ENCODE measurements at regions not wholly inside any gene's neighbourhood (a gene's known extent, or its start where the extent isn't known, plus 50 kb on each side); places are given as distances from the start of the nearest gene placed in this dataset.
"Not testable (repeated sequence)": the region's sequence is repeated elsewhere in the genome, so short reads cannot be mapped to it uniquely, and the experiment has no call there.

GRCh38 chr6:144365271-144365670, 80.1 kb downstream of the UTRN start:
- Histone ChIP-seq H3K27ac (ENCODE audit: low read depth, low read length) (no peak overlapping the region), H3K36me3 (ENCODE audit: control insufficient read depth, low read length) (no peaks in the 10 kb centered on the region), H3F3A (ENCODE audit: control insufficient read depth, insufficient read depth) (no peaks in the 10 kb centered on the region), H3K4me2 (ENCODE audit: low read length) (no peak overlapping the region), H4K20me1 (ENCODE audit: control insufficient read depth, insufficient read depth, low read depth, low read length) (no peaks in the 10 kb centered on the region), H3K27me3 (ENCODE audit: control insufficient read depth, low read length) (no peaks in the 10 kb centered on the region), H3K9me2 (replicated peaks; ENCODE audit: control insufficient read depth, low read length) (no peaks in the 10 kb centered on the region), H3K4me3 (ENCODE audit: low read length) (no peak overlapping the region), H3K4me1 (ENCODE audit: control insufficient read depth, low read length) (no peaks in the 10 kb centered on the region), H3K79me2 (ENCODE audit: control insufficient read depth, low read length) (no peaks in the 10 kb centered on the region), H3K9me3 (ENCODE audit: control insufficient read depth, insufficient read depth, low read length) (no peaks in the 10 kb centered on the region)
- no peak for TF ChIP-seq EZH2phosphoT487 (IDR thresholded peaks at IDR 0.05; ENCODE audit: borderline replicate concordance, low read length)
- TF ChIP-seq CTCF (IDR thresholded peaks at IDR 0.05; ENCODE audit: low read depth, low read length, poor library complexity, severe bottlenecking), result no peak

GRCh38 chr6:144369696-144370095, 84.6 kb downstream of the UTRN start:
- not testable (repeated sequence) for H4K20me1 ChIP-seq (ENCODE audit: control insufficient read depth, insufficient read depth, low read depth, low read length); H3K27me3 ChIP-seq (ENCODE audit: control insufficient read depth, low read length); H3K4me3 ChIP-seq (ENCODE audit: low read length); H3K79me2 ChIP-seq (ENCODE audit: control insufficient read depth, low read length); H3K27ac ChIP-seq (ENCODE audit: low read depth, low read length); H3K36me3 ChIP-seq (ENCODE audit: control insufficient read depth, low read length); H3K4me1 ChIP-seq (ENCODE audit: control insufficient read depth, low read length); H3K9me2 ChIP-seq (replicated peaks; ENCODE audit: control insufficient read depth, low read length); H3F3A ChIP-seq (ENCODE audit: control insufficient read depth, insufficient read depth); H3K9me3 ChIP-seq (ENCODE audit: control insufficient read depth, insufficient read depth, low read length); H3K4me2 ChIP-seq (ENCODE audit: low read length)

GRCh38 chr6:144372116-144372515, 87.0 kb downstream of the UTRN start:
- Histone ChIP-seq H3K4me3 (ENCODE audit: low read length) (no peak overlapping the region), H3K4me1 (ENCODE audit: control insufficient read depth, low read length) (no peaks in the 10 kb centered on the region), H3F3A (ENCODE audit: control insufficient read depth, insufficient read depth) (no peaks in the 10 kb centered on the region), H3K4me2 (ENCODE audit: low read length) (no peak overlapping the region), H3K79me2 (ENCODE audit: control insufficient read depth, low read length) (no peaks in the 10 kb centered on the region), H4K20me1 (ENCODE audit: control insufficient read depth, insufficient read depth, low read depth, low read length) (no peaks in the 10 kb centered on the region), H3K9me3 (ENCODE audit: control insufficient read depth, insufficient read depth, low read length) (no peaks in the 10 kb centered on the region), H3K36me3 (ENCODE audit: control insufficient read depth, low read length) (no peaks in the 10 kb centered on the region), H3K9me2 (replicated peaks; ENCODE audit: control insufficient read depth, low read length) (no peaks in the 10 kb centered on the region), H3K27ac (ENCODE audit: low read depth, low read length) (no peak overlapping the region), H3K27me3 (ENCODE audit: control insufficient read depth, low read length) (no peaks in the 10 kb centered on the region)
- TF ChIP-seq CTCF (IDR thresholded peaks at IDR 0.05; ENCODE audit: low read depth, low read length, poor library complexity, severe bottlenecking) (no peak), EZH2phosphoT487 (IDR thresholded peaks at IDR 0.05; ENCODE audit: borderline replicate concordance, low read length) (no peak)

- Histone ChIP-seq H3K4me1 (ENCODE audit: control insufficient read depth, low read length) (no peaks in the 10 kb centered on the region), H3K9me2 (replicated peaks; ENCODE audit: control insufficient read depth, low read length) (no peaks in the 10 kb centered on the region), H3K4me2 (ENCODE audit: low read length) (no peak overlapping the region), H3K27me3 (ENCODE audit: control insufficient read depth, low read length) (no peaks in the 10 kb centered on the region), H3K4me3 (ENCODE audit: low read length) (no peak overlapping the region), H3K79me2 (ENCODE audit: control insufficient read depth, low read length) (no peaks in the 10 kb centered on the region), H3K9me3 (ENCODE audit: control insufficient read depth, insufficient read depth, low read length) (no peaks in the 10 kb centered on the region), H4K20me1 (ENCODE audit: control insufficient read depth, insufficient read depth, low read depth, low read length) (no peaks in the 10 kb centered on the region), H3K27ac (ENCODE audit: low read depth, low read length) (no peak overlapping the region), H3K36me3 (ENCODE audit: control insufficient read depth, low read length) (no peaks in the 10 kb centered on the region), H3F3A (ENCODE audit: control insufficient read depth, insufficient read depth) (no peaks in the 10 kb centered on the region)
- TF ChIP-seq CTCF (IDR thresholded peaks at IDR 0.05; ENCODE audit: low read depth, low read length, poor library complexity, severe bottlenecking) (no peak), EZH2phosphoT487 (IDR thresholded peaks at IDR 0.05; ENCODE audit: borderline replicate concordance, low read length) (no peak)
Measured at GRCh38 chr6:144372611-144373594, 87.8 kb downstream of the UTRN start.

- not testable (repeated sequence) for H4K20me1 ChIP-seq (ENCODE audit: control insufficient read depth, insufficient read depth, low read depth, low read length); H3K36me3 ChIP-seq (ENCODE audit: control insufficient read depth, low read length); H3K4me3 ChIP-seq (ENCODE audit: low read length); H3F3A ChIP-seq (ENCODE audit: control insufficient read depth, insufficient read depth); H3K4me2 ChIP-seq (ENCODE audit: low read length); H3K27ac ChIP-seq (ENCODE audit: low read depth, low read length); H3K79me2 ChIP-seq (ENCODE audit: control insufficient read depth, low read length); H3K4me1 ChIP-seq (ENCODE audit: control insufficient read depth, low read length); H3K9me2 ChIP-seq (replicated peaks; ENCODE audit: control insufficient read depth, low read length); H3K9me3 ChIP-seq (ENCODE audit: control insufficient read depth, insufficient read depth, low read length); H3K27me3 ChIP-seq (ENCODE audit: control insufficient read depth, low read length)
Measured at GRCh38 chr6:144374525-144374924, 89.4 kb downstream of the UTRN start.
